ENCODE measurements at regions not wholly inside any gene's neighbourhood (a gene's known extent, or its start where the extent isn't known, plus 50 kb on each side); places are given as distances from the start of the nearest gene placed in this dataset.

- TF ChIP-seq POLR2A (IDR thresholded peaks at IDR 0.05) (no peak), CTCF (IDR thresholded peaks at IDR 0.05) (no peak), POLR2AphosphoS5 (IDR thresholded peaks at IDR 0.05; ENCODE audit: insufficient read depth in 1 of 2, low read depth in 1 of 2) (no peak)
These were observed 75.7 kb upstream of the KLHL25 start for GRCh38 chr15:85870216-85871014.
